ENCODE measurements at regions not wholly inside any gene's neighbourhood (a gene's known extent, or its start where the extent isn't known, plus 50 kb on each side); places are given as distances from the start of the nearest gene placed in this dataset.

GRCh38 chr16:64687786-64688185, 434.1 kb downstream of the CDH11 start:
- TF ChIP-seq CTCF (IDR thresholded peaks at IDR 0.05; ENCODE audit: poor library complexity, severe bottlenecking) (no peak), POLR2AphosphoS5 (IDR thresholded peaks at IDR 0.05) (no peak), REST (IDR thresholded peaks at IDR 0.05; ENCODE audit: borderline replicate concordance) (no peak), EP300 (conservative IDR thresholded peaks at IDR 0.05; ENCODE audit: poor library complexity, severe bottlenecking) (no peak), TAF1 (IDR thresholded peaks at IDR 0.05; ENCODE audit: low read depth) (no peak), RAD21 (conservative IDR thresholded peaks at IDR 0.05) (no peak), EZH2 (IDR thresholded peaks at IDR 0.05; ENCODE audit: borderline replicate concordance, insufficient read depth, low read length, poor library complexity, severe bottlenecking) (no peak), SMC3 (conservative IDR thresholded peaks at IDR 0.05; ENCODE audit: poor library complexity) (no peak), MXI1 (conservative IDR thresholded peaks at IDR 0.05; ENCODE audit: poor library complexity, severe bottlenecking) (no peak)
